Mesothelial cell of epicardium (in vitro differentiated cells): ENCODE measurements at regions not wholly inside any gene's neighbourhood (a gene's known extent, or its start where the extent isn't known, plus 50 kb on each side); places are given as distances from the start of the nearest gene placed in this dataset.

Experiments used
- DNase-seq, 2 experiments: peaks; one replicate each; pipeline ENCODE4 v3.0.0; 2021; ENCODE audit warnings: low spot score in 2 of 2; ENCODE audit not compliant: unreplicated experiment in 2 of 2
- H3K27ac Mint-ChIP-seq: 2 replicates; pipeline ENCODE4 v1.8.0; 2021; ENCODE audit warnings: mixed read lengths
- H3K27me3 Mint-ChIP-seq: 2 replicates; pipeline ENCODE4 v1.8.0; 2021; ENCODE audit warnings: low read depth, mixed read lengths
- H3K36me3 Mint-ChIP-seq: 2 replicates; pipeline ENCODE4 v1.8.0; 2021; ENCODE audit warnings: mixed read lengths
- H3K4me1 Mint-ChIP-seq: 2 replicates; pipeline ENCODE4 v1.8.0; 2021; ENCODE audit warnings: mixed read lengths
- H3K4me3 Mint-ChIP-seq: 2 replicates; pipeline ENCODE4 v1.8.0; 2021; ENCODE audit warnings: mild to moderate bottlenecking, moderate library complexity, mixed read lengths
- H3K9me3 Mint-ChIP-seq: 2 replicates; pipeline ENCODE4 v1.8.0; 2021; ENCODE audit warnings: mixed read lengths
- TF ChIP-seq, protein P1 (sequence below): fragments of 200-600 bp; sonication (generic); IDR thresholded peaks from one replicate; pipeline ENCODE4 v1.5.0; 2021; ENCODE audit warnings: antibody characterized with exemption; ENCODE audit not compliant: unreplicated experiment

DNA sequence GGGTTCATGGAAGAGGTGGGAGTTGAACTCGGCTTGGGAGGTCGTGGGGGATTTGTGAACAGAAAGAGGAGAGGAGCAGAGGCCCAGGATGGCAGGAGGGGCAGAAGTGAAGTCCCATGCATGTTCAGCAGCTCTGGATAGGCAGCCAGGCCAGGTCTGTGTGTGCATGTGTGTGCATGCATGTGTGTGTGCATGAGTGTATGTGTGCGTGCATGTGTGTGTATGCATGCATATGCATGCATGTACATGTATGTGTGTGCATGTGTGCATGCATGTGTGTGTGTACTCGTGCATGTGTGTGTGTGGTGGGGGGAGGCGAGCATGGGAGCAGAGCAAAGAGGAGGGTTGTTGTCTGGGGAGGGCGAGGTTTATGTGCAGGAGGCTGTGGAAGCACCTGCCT, 178.4 kb downstream of the RPLP1 start:
- H3K4me3 Mint-ChIP-seq: no peak overlapping the region
- DNase-seq: no peak
- TF ChIP-seq, protein P1, sequence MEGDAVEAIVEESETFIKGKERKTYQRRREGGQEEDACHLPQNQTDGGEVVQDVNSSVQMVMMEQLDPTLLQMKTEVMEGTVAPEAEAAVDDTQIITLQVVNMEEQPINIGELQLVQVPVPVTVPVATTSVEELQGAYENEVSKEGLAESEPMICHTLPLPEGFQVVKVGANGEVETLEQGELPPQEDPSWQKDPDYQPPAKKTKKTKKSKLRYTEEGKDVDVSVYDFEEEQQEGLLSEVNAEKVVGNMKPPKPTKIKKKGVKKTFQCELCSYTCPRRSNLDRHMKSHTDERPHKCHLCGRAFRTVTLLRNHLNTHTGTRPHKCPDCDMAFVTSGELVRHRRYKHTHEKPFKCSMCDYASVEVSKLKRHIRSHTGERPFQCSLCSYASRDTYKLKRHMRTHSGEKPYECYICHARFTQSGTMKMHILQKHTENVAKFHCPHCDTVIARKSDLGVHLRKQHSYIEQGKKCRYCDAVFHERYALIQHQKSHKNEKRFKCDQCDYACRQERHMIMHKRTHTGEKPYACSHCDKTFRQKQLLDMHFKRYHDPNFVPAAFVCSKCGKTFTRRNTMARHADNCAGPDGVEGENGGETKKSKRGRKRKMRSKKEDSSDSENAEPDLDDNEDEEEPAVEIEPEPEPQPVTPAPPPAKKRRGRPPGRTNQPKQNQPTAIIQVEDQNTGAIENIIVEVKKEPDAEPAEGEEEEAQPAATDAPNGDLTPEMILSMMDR: no peak
- peaks cover 87% of the 10 kb centered on the region for H3K27me3 Mint-ChIP-seq
- H3K9me3 Mint-ChIP-seq: no peaks in the 10 kb centered on the region
- no peak overlapping the region for H3K27ac Mint-ChIP-seq
- no peaks in the 10 kb centered on the region for H3K36me3 Mint-ChIP-seq
- no peaks in the 10 kb centered on the region for H3K4me1 Mint-ChIP-seq

DNA sequence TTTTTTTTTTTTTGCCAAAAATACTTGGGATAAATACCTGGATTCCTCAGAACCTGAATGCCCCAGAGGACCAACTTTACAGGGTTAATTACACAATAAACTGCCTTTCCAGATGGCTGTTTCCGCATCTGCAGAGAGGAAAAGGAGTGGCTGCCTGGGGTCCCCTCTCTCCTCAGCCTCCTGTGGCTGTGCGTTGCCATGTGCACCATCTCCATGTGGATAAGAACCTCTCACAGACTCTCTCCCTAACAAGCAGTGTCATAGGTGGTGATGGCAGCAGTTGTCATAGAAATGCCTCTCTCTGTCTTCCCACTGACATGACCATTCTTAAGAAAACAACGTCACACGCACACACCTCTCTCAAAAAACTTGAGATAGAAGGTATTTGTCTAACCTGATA, 179.4 kb downstream of the RPLP1 start:
- Mint-ChIP-seq H3K4me3 (no peak overlapping the region), H3K9me3 (no peaks in the 10 kb centered on the region), H3K36me3 (no peaks in the 10 kb centered on the region), H3K27ac (no peak overlapping the region), H3K27me3 (peaks cover 87% of the 10 kb centered on the region), H3K4me1 (peaks cover 4% of the 10 kb centered on the region)
- TF ChIP-seq, protein P1: no peak
- no peak for DNase-seq

DNA sequence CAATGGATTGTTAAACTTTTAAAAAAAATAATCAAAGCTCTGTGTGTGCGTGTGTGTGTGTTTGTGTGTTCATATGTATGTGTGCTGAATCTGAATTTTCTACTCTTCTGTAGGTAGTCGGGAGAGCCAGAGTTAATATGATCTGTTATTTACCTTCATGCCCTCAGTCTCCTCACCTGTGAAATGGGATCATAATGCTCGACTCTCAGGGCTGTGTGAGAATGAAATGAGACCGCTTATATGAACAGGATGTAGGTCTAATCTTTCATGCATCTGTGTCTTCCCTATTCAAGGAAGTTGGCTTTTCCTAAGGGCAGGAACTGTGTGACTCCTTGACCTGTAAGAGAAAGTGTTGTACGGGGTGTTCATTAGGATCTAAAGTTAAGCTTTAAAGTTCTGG, 182.2 kb downstream of the RPLP1 start:
- H3K9me3 Mint-ChIP-seq: peaks cover 6% of the 10 kb centered on the region
- peaks cover 4% of the 10 kb centered on the region for H3K4me1 Mint-ChIP-seq
- TF ChIP-seq, protein P1: no peak
- no peak for DNase-seq
- no peak overlapping the region for H3K27ac Mint-ChIP-seq
- H3K4me3 Mint-ChIP-seq: no peak overlapping the region
- peaks cover 87% of the 10 kb centered on the region for H3K27me3 Mint-ChIP-seq
- H3K36me3 Mint-ChIP-seq: no peaks in the 10 kb centered on the region

DNA sequence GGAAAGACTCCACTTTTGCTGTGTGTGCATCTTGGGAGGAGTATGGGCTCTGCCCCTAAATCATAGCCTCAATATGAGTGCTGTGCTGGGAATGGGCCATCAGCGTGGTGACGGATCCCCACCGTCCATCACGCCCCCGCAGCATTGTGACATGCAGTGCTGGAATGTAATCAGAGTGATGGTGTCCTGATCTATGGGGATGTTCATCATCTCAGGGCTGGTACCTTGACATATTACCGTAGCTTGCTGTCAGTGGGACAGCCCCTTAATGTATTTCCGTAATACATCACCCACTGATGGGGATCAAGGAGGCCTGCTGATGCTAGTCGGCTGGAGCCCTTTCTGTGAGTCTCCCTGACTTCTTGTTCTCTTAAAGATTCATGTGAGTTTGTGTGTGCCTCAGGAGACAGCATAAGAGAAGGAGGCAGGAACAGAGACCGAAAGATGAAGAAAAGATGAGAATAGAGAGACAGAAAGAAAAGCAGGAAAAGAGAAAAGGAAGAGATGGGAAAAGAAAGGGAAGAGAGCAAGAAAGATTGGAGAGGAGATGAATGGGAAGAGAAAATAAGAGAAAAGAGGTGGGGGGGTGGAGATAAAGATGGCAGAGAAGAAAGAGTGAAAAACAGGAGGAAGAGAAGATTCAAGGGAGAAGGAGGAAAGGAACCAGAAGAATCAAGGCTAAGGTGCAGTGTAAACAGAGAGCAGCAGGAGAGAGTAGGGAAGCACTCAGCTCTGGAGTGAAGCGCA, 183.7 kb downstream of the RPLP1 start:
- H3K27ac Mint-ChIP-seq: no peak overlapping the region

DNA sequence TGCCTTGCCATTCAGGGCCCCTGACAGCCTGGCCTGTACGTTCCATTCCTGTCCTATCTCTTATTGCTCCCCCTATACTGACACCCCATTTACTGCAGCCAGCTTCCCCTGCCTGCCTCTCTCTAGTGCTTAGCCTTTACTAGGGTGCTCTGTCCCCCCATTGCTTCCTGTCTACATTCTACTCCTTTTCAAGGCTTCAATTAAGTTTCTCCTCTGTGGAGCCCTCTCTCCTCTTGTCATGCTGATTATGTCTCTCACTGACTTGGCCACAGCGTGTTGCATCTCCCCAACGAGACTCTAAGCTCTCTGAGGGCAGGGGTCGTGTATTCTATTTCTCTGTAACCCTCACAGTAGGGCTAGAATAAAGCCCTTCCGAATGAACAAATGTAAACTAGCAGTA, 185.2 kb downstream of the RPLP1 start:
- TF ChIP-seq, protein P1: no peak
- peaks cover 4% of the 10 kb centered on the region for H3K4me1 Mint-ChIP-seq
- peaks cover 29% of the 10 kb centered on the region for H3K9me3 Mint-ChIP-seq
- H3K4me3 Mint-ChIP-seq: no peak overlapping the region
- H3K36me3 Mint-ChIP-seq: peaks cover 3% of the 10 kb centered on the region
- DNase-seq: no peak
- no peak overlapping the region for H3K27ac Mint-ChIP-seq
- H3K27me3 Mint-ChIP-seq: peaks cover 73% of the 10 kb centered on the region

More for the DNA sequence above, 183.7 kb downstream of the RPLP1 start:
- no peak for DNase-seq
- Mint-ChIP-seq H3K9me3 (peaks cover 20% of the 10 kb centered on the region), H3K27me3 (peaks cover 83% of the 10 kb centered on the region), H3K4me3 (no peak overlapping the region), H3K4me1 (peaks cover 4% of the 10 kb centered on the region), H3K36me3 (peaks cover 3% of the 10 kb centered on the region)
- TF ChIP-seq, protein P1: no peak
